GM12872 (cell line): ENCODE measurements at regions not wholly inside any gene's neighbourhood (a gene's known extent, or its start where the extent isn't known, plus 50 kb on each side); places are given as distances from the start of the nearest gene placed in this dataset.

Source experiments
- TF ChIP-seq, protein P1 (sequence below): IDR thresholded peaks from 3 replicates; pipeline ENCODE4 v1.5.1; 2011; ENCODE audit warnings: low read depth, mild to moderate bottlenecking, low read length, moderate library complexity; ENCODE audit not compliant: insufficient read depth

DNA sequence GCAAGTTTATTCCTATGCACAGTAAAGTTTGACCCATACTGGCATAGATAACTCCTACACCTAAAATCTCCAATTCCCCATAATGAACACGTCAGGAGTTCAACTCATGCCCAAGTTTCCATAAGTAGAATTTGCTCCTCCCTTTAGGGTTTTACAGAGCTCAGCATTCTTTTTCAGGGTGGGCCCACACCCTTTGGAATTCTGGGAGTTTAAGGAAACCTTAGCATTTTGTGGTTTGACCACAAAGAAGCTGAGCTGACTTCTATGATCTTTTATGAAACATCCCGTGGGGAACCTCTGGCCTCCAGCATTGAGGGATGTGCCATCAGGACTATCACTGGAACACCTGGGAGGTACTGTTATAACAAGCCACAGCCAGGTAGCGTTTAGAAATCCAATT, 220.6 kb upstream of the MAP3K1 start:
- TF ChIP-seq, protein P1, sequence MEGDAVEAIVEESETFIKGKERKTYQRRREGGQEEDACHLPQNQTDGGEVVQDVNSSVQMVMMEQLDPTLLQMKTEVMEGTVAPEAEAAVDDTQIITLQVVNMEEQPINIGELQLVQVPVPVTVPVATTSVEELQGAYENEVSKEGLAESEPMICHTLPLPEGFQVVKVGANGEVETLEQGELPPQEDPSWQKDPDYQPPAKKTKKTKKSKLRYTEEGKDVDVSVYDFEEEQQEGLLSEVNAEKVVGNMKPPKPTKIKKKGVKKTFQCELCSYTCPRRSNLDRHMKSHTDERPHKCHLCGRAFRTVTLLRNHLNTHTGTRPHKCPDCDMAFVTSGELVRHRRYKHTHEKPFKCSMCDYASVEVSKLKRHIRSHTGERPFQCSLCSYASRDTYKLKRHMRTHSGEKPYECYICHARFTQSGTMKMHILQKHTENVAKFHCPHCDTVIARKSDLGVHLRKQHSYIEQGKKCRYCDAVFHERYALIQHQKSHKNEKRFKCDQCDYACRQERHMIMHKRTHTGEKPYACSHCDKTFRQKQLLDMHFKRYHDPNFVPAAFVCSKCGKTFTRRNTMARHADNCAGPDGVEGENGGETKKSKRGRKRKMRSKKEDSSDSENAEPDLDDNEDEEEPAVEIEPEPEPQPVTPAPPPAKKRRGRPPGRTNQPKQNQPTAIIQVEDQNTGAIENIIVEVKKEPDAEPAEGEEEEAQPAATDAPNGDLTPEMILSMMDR, result no peak

GRCh38 chr5:56591081-56591480, 224.3 kb upstream of the MAP3K1 start:
- TF ChIP-seq, protein P1, result no peak

DNA sequence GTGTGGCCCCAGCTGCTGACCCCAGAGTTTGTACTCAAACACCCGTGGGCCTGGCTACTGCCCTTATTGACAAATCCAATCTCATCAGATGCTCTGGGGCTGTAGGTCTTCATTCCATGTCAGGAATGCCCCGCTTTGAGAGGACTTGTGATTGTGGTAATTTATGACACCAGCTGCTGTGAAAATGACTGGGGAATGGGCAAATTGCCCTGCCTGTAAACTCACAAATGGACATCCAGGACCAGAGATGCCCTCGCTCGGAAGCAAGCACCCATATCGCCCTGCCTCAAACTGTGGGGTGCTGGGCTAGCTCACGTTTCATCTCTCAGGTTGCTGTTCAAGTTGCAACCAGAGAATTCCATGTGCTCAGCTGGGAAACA, 225.9 kb upstream of the MAP3K1 start:
- TF ChIP-seq, protein P1, result no peak

DNA sequence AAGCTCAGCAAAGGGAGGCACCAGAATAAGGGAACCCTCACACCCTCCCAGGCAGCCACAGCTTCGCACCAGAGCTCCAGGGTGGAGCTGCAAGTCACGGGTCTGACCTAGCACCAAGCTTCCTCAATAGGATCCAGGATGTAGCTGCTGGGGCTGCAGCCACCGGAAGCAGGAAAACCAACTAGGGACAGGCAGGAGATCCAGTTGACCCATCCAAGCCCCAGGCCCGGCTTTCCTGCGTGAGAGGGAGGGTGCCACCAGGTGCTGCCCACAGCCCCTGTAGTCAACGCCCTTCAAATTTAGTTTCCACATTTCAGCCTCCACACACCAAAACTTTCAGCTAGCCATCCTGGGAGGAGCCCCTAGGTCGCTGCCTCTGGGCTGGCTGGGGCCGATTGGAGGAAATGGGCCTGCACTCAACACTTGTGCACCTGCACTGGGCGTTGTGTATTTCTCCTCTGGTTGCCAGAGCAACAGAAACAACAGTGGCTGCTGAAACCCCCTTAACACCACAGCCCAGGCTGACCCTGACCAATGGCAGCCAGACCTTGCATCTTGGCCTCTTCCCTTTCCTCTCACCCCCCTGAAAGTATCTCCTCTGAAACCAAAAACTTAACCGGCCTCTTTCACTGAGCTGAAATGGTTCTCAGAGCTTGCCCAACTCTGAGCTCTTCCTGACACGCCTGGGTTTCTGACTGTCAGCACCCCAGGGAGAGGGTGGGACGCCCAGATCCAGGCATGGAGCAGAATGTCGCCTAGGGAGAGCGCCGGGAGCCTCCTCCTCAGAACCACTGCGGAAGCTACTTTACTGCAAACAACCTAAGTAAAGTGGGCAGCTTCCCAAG, 226.5 kb upstream of the MAP3K1 start:
- TF ChIP-seq, protein P1, result no peak

- TF ChIP-seq, protein P1, result no peak
Observed at GRCh38 chr5:56588131-56588487, 227.2 kb upstream of the MAP3K1 start.

DNA sequence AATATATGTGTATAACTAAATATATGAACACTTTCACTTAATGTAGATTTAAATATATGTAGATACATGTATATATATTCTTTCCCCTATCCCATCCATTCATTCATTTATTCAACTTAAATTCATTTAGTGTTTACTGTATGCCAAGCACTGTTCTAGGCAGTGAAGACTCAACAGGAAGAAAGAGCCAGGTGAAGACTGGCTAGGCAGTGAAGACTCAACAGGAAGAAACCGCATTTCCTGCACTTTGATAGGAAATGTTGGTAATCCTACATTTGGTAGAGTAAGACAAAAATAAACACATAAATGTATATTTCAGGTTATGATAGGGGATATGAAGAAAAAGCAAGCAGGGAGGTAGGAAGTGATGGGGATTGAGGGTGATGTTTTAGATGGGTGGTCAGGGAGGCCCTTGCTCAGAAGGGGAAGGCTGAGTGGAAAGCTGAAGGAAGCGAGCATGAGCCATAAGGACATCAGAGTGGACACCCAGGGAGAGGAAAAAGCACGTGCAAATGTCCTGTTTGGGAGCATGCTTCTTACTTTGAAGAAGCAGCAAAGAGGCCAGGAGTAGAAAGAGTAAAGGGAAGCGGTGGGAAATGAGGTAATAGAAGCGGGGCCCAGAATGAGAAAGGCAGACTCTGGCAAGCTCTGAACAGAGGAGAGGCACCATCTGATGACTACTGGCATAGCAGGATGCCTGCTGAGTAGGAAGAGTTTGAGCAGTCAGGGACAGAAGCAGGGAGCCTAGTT, 227.8 kb upstream of the MAP3K1 start:
- TF ChIP-seq, protein P1, result no peak

DNA sequence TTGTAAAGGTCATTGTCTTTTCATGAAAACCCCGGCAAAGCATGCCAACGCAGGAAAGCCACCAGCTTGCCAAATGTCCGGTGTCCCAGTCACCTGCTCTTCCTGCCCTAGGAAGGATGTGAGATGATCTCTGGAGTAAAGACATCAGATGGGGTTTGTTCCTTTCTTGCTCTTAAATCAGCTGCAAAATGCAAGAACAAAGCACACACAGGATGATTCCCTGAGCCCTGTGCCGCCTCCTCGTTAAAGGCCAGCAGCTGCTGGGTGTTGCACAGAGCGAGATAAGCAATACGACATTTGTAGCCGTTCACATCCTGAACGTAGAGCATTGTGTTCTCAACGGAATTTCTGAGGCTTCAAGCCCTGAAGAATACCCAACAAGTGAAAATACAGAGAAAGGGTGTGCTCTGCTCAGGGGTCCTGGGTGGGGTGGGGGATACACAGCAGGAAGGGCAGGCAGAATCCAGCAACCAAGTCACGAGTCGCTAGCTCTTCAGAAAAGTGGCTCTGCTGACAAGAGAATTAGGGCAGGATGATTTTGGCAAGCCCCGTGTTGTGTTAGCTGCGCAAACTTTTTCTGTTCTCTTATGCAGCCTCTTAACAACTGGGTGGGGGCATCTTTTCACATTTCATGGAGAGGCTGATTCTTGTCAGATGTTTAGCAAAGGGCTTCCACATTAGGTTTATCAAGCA, 229.2 kb upstream of the MAP3K1 start:
- TF ChIP-seq, protein P1, result no peak
